IPS-NIHi7 (cell line): ENCODE measurements at regions not wholly inside any gene's neighbourhood (a gene's known extent, or its start where the extent isn't known, plus 50 kb on each side); places are given as distances from the start of the nearest gene placed in this dataset.

Experiments used
- DNase-seq: peaks from one replicate; pipeline ENCODE4 v3.0.0; 2012; ENCODE audit warnings: mixed read lengths; ENCODE audit errors: extremely low spot score

DNA sequence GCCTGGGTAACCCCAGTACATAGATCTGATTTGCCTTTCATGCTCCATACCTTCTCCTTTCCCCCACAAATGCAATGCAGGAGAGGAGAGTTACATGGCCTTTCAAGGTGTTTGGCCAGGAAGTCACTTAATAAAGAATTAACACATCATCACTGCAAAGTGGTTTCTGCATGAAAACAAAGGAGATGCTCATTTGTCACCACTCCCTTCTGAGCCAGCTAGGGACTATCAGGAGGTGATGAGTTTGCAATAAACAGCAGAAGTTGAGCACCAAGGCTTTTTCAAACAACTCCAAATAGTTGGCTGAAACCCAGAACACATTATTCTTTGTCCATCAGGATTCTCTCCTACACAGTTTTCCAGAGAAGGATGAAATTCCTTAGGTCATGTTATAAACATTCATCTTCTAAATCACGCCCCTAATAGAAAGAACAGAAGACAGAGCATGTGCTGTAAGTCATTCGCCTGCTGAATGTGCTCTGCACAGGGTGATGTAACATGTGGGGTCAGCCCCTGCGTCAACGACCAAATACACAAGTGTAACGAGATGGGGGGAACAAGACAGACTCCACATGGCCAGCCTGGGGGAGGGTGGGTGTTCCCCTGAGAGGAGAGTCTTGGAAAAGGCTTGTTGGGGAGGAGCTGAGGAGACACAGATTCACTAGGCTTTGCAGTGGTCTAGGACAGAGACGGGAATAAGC, 87.3 kb upstream of the RMDN2 start:
- DNase-seq = no peak

DNA sequence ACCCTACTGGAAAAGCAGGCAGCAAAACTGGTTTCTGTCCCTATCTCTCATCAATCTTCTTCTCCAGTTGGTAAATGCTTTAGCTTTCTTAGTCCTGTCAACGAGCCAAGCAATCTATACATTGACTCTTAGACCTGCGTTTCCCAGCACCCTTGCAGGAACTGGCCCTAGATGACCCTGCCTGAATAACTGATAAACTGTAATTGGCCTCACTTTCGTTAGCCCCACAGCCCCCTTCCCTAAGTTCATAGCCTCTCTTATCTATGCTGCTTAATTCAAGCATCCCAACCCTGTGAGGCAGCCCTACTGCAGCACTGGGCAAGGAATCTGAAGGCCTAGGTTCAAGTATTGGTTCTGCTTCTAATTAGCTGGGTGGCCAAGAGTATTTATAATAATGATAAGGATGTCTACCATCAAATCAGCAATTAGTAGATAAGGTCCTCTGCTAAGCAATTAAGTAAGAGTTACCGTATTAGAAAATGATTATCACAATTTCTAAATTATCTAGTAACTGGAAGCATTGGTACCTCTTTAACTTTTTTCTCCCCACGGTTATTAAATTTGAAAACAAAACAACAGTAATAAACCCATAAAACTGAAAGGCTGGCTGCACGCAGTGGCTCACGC, 86.4 kb upstream of the RMDN2 start:
- DNase-seq = no peak

- no peak for DNase-seq
Observed at GRCh38 chr2:37839991-37840390, 85.1 kb upstream of the RMDN2 start.

GRCh38 chr2:37842732-37843440, 82.2 kb upstream of the RMDN2 start:
- no peak for DNase-seq

GRCh38 chr2:37843556-37843955, 81.5 kb upstream of the RMDN2 start:
- no peak for DNase-seq

DNA sequence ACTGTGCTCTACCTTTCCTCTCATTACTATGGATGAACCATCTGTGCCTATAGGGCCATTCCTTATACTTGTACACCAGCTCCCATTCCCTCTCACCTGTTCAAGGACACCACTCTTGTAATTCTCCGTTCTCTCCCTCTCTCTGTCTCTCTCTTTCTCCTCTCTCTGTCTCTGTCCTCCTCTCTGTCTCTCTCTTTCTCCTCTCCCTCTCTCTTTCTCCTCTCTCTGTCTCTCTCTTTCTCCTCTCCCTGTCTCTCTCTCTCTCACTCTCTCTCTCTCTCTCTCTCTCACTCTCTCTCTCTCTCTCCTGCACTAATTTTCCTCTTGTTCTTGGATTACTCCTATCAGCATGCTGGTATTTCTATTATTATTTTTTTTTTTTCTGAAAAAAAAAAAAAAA, 78.9 kb upstream of the RMDN2 start:
- DNase-seq = no peak

- DNase-seq = peak; percentile 19
Observed at GRCh38 chr2:37847792-37848191, 77.3 kb upstream of the RMDN2 start.

DNA sequence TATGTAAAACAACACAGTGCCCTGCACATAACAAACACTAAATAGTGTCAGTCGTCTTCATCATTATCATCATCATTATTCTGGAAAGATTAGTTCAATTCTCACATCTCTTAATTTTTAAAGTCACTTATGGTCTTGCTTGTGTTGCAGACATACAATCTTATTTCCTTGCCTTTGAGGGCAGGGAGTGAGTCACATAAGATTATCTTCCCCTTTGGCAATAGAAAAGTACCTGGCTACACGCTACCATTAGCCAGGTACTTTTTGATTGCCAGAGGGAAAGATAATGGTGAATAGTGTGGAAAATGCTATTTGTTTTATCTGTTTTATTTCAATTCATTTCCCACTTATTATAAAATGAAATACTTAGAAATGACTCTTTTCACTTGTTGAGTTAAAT, 76.6 kb upstream of the RMDN2 start:
- no peak for DNase-seq

- no peak for DNase-seq
Observed at GRCh38 chr2:37849911-37850310, 75.2 kb upstream of the RMDN2 start.

DNA sequence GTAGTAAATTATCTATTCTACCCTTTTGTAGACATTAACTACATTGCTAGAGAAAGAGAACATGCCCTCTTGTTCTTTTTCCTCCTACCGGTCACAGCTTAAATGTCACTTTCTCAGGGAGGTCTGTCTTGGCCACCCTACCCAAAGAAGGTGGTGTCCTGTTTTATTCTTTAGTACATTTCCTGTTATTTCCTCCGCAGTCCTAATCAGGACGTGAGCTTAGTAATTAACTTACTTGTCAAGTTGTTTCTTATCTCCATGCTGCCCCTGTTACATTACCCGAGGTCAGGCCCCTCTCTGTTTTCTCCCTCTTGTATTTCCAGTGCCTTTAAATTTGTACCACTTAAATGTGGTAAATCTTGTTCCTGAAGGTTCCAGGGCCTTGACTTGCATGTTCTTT, 73.7 kb upstream of the RMDN2 start:
- DNase-seq = no peak

GRCh38 chr2:37851828-37852584, 73.1 kb upstream of the RMDN2 start:
- no peak for DNase-seq

GRCh38 chr2:37852585-37853014, 72.5 kb upstream of the RMDN2 start:
- DNase-seq = no peak

DNA sequence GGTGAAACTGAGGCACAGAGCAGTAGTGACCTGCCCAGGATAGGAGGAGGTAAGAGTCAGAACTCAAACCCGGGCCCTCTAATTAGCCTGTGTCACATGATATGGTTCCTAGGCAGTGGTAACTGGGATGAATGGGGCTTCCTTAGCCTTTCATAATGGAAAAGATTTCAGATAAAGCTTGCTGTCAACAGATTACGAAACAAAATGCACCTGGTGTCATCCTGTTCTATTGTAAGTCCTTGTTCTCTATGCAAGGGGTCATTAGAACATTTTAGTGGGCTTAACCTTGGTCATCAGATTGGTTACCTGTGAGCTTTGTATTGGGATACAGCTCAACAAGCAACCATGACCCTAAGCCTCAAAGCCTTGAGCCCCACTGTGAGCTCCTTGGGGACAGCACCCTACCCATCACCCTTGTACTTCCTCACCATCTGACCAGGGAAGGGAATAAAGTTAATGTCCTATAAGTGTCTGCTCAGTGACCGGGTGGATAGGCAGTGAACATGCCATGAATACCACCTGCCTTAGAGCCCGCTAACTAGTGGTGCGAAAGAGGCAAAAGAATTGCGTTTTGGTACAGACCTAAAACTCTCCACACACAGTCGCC, 70.3 kb upstream of the RMDN2 start:
- DNase-seq = no peak

GRCh38 chr2:37855283-37856041, 69.6 kb upstream of the RMDN2 start:
- DNase-seq = no peak

DNA sequence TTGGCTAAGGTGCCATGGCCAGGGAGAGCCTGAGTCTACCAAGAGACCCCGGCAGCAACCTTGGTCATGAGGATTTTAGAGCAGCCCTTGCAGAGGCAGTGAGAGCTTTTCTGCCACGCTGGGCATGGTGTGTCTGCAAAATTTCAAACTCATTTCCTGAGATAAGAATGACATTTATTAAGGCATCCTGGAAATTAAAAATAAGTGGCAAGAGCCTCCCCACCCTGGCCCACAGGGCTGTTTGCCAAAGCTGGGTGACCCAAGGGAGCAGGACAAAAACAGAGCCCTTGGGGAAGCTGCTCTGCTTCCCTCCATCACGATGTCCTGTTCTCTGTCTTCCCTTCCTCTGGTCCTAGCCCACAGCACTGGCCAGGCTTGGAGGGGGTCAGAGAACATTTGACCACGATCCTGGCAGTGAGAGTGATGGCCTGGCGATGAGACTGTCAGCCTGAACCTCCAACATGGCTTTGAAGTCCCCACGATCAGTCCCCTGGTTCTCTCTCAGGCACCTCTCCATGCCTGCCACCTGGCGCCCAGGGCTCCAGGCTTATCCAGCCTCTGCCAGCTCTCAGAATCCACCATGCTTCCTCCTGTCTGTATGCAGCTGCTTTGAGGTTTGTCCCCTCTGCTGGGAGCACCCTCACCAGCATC, 68.9 kb upstream of the RMDN2 start:
- no peak for DNase-seq

DNA sequence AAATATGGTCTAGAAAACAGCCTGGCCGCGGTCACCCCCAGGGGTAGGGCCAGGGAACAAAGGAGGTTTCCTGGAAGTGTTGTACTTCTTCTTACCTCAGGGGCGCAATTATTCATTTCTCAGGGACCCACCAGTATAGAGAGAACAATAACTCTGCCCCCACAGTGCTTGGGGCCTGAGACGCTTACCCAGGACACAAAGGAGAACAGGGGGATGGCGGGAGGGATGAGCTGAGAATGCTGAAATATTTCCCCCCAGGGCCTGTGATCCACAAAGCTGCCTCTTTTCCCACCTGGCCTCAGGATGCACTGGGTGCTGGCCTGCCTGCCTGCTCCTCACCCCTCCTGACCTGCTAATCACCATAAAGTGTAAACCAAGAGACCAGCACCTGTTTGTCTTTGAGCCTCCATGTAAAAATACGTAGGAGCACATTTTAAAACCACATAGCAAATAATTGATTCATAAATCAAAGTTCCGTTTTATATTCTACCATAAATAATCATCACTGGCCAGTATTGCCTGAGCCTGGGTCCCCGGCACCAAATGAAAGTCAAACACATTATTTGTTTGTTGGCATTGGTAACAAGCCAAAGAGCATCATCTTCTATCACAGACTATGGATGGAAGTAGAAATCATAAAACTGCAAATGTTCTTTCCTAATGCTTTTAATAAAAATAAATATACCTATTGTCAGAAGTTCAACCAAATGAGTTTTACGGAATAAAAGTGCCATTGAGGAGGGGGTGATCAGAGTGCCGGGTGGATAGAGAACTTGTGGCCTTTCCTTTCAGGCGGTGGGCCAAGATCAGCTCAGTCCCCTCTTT, 67.3 kb upstream of the RMDN2 start:
- DNase-seq = peak; percentile 25

GRCh38 chr2:37858400-37858711, 66.7 kb upstream of the RMDN2 start:
- DNase-seq = no peak

- DNase-seq = no peak
Observed at GRCh38 chr2:37858725-37859267, 66.3 kb upstream of the RMDN2 start.

DNA sequence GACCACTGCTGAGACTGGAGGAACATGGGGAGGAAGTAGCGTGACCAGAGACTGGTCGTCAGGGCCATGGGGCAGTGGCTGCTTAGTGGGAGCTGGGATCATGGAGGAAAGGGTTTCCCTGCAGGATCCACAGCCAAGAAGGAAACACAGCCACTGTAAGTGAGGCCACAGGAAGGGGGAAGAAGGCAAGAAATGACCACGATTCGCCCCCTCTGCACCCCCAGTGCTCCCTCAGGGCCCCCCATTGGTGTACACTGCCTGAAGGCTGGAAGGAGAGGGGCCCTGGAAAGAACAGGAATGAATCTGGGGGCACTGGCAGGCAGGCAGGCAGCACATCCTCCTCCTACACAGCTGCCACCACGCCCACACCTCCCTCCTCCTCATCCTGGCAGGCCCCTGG, 62.5 kb upstream of the RMDN2 start:
- DNase-seq = no peak

- no peak for DNase-seq
Observed at GRCh38 chr2:37864217-37864616, 60.9 kb upstream of the RMDN2 start.
